Daoy (cell line): ENCODE measurements at regions not wholly inside any gene's neighbourhood (a gene's known extent, or its start where the extent isn't known, plus 50 kb on each side); places are given as distances from the start of the nearest gene placed in this dataset.

Experiments used
- DNase-seq: peaks from one replicate; pipeline ENCODE4 v3.0.0-alpha.2; 2015; ENCODE audit warnings: low read depth

DNA sequence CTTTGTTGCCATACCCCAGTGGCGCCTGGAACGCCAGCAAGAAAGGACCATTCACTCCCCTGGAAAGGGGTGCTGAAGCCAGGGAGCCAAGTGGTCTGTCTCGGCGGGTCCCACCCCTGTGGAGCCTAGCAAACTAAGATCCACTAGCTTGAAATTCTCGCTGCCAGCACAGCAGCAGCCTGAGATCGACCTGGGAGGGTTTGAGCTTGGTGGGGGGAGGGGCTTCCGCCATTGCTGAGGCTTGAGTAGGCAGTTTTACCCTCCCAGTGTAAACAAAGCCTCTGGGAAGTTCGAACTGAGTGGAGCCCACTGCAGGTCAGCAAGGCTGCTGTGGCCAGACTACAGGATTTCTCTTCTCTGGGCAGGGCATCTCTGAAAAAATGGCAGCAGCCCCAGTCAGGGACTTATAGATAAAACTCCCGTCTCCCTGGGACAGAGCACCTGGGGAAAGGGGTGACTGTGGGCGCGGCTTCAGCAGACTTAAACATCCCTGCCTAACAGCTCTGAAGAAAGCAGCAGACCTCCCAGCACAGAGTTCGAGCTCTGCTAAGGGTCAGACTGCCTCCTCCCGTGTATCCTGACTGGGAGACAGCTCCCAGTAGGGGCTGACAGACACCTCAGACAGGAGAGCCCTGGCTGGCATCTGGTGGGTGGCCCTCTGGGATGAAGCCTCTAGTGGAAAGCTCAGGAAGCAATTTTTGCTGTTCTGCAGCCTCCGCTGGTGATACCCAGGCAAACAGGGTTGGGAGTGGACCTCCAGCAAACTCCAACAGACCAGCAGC lies 281.1 kb upstream of the SP4 start:
- DNase-seq, result peak; percentile 65

DNA sequence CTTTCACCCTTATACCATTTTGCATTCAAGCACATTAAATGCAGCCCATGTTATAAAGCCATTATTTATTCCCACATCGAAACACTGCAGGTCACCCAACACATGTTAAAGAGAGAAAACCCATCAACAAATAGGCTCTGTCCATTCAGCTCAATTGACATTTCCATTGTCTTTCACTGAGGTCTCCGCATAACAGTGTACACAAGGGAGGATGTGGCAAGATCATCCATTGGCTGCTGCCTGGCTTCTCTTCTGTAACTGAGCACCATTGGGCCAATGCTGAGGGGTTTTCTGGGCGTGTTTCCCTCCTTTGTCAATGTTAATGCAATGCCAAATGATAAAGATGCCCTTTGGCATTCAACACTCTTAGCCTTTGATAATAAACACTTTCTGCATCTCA lies 278.1 kb upstream of the SP4 start:
- no peak for DNase-seq

DNA sequence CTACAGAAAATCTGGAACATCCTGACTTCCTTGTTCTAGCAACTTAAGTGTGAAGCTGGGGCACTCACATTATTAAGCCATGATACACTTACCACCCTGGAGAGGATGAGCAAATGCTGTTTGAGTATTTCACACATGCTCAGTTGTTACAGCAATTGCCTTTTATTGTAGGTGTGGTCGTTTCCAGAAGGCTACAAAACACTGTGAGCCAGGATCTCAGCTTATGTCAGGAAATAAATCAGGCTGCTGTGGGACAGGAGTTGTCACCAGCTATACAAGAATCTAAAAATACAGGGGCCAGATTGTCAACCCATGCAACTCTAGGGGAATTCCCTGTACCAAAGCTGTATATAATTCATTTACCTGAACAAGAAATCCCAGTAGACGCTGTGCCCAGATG lies 273.3 kb upstream of the SP4 start:
- no peak for DNase-seq

DNA sequence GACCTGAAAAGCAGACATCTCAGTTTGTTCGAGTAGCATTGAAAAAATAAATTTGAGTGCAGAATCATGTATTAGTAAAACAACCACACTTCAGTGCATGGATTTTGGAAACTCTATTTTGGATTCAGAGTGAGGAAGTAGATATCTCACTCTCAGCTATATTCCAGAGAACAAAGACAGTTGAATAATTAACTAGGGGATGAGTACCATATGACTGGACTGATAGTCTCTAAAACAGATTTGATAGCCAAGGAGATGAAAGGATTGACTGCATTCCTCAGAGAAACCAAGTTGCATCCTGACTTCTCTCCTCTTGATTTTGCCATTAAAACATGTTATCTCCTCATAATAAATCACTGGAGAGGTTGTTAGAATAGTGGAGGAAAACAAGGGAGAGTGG lies 268.4 kb upstream of the SP4 start:
- DNase-seq, result no peak

DNA sequence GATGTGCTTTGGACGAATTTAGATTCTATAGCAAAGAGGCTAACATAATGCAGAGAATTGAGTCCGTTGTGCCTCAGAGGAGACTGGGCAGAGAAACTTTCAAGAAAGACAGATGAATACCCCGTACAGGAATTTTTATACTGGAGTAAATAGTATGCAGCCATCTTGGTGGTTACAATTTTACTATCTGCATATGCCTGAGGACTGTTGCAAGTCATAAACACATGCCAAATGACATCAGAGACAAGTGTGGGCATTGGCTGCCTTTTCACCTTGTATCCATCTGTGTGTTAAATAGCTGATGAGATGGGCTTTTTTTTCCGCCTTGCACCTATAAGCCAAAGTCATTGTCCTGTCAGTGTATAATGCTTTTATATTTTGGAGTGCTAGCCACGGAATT lies 267.5 kb upstream of the SP4 start:
- peak; percentile 34 for DNase-seq

DNA sequence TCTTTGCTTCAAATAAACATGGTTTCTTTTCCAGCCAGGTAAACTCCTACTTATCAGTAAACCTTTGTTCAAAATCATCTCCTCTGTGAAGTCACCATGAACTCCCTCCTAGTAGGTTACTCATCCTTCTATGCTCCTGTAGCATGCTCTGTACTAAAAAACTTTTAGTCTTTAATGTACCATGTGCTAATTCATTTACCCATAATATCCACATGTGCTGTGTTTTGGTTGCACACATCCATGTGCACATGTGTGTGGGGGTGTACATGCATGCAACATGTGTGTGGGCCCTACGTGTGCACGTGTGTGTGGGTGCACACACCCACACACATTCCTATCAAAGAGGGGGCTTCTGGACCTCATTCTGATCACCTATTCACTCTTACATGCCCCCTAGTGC lies 259.9 kb upstream of the SP4 start:
- DNase-seq, result no peak

DNA sequence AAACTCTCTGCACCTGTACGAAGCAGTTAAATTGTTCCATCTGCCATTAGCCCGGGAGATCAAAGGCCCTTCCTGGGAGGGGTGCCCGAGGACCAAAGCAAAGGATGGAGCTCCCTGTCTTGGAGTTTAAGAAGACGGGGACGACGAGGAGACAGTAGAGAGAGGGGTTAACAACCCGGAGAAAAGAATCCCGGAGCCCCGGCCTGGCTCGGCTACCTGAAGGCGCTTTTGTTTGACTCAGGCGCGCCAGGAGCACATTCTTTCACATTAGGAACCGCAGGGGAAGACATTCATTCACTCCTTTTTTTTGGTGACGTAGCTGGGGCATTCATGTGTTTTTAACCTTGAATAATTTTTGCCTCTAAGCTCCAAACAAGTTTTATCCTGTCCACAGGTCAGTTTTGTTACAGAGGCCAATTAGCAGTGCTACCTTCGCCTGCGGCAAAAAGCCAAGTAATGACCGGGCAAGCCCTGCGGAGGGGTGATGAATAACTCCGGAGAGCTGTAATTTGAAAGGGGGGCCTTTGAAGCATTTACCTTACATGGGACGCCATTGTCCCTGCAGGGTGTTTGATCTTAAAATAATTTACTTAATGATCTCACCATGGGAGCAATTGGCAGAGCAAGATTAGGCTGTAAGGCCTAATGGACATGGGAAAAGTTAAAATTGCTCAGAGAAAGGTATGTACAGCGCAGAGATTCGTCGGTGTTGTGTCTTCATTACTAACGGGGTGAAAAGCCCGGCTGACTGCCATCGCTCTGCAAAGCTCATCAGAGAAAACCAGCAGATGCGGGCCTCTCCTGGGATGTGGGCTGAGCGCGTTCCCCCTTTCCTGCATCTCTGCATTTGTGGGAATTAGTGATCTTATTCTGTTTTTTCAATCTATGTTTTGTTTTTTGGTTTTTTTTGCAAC lies 258.0 kb upstream of the SP4 start:
- DNase-seq, result peak; percentile 29

DNA sequence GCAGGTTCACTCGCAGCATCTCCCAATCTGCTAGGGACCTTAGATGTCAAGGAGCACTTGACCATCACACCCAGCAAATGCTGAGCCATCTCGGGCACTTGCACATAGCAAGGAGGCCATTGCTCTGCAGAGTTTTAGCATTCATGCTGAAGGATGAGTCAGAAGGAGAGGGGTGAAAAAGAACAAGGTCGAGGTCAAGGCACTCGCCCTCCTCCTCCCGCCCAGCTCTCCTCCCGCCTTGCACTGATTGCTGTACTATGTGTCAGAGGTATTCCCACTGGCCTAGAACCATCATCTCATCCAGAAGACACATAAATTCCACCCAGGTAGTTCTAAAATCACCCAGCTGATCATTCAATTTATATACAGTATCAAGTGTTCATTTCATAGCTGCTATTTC lies 255.1 kb upstream of the SP4 start:
- peak; percentile 14 for DNase-seq

DNA sequence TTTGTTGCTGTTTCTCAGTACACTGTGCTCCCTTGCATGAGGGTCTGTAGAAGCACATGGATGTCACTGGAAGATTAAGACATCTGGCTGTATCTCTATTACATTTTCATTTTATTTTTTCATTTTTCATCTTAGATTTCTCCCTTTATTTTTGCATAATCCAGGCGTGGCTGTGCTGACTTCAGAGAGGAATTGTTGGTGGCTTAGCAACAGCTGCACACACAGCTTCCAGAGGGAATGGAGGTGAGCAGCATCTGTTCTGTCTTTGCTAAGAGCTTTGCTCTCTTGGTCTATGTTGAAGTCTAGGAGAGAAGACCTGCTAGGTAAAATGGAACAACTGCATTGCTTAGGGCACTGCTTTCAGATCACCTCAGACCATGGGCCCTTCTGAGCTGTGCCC lies 254.4 kb upstream of the SP4 start:
- DNase-seq, result no peak

DNA sequence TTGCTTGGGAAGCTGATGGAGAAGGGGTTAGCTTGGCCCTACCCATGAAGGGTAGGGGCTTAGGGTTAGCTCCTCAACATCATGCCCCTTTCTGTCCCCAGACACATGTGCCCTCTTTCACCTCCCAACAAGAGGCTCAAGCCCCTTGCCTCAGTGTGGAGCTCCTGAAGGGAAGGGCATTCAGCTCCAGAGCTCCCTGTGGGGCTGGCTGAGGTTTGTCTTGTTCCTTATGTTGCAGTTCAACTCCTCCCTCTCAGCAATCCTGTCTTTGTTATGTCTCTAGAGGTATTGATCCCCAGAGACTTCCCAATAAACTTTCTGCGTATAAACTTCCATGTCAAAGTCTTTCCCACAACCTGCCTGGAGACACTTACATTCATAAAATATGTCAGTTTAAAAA lies 252.2 kb upstream of the SP4 start:
- DNase-seq, result no peak

DNA sequence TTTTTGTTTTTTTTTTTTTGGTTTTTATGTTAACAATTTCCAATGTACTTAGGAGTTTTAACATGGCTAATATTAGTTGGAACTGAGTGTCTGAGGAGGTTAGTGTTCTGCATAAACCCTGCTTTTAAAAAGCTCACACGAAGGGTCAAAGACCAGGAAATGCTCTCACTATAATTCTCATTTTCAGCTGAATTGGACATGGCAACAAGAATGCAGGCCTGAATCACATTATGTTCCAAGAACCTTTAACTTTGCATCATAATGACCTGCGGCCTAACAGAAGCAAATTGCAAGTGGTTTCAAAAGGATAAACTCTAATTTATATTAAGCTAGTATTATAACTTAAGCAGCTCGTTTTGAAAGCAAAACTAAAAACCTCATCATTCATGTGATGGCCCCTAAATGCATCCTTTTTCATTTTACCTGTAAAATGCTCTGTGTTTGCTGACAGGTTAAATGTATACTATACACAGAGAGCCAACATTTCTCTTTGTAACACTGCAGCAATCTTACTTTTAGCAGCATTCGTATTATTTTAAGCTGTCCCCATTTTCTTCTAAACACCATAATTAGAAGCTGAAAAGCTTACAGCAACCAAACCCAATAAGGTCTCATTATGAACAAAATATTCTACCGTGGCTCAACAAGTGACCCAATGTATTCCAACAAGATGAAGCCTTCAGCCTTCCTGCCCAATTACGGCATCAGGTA lies 242.8 kb upstream of the SP4 start:
- DNase-seq, result no peak

DNA sequence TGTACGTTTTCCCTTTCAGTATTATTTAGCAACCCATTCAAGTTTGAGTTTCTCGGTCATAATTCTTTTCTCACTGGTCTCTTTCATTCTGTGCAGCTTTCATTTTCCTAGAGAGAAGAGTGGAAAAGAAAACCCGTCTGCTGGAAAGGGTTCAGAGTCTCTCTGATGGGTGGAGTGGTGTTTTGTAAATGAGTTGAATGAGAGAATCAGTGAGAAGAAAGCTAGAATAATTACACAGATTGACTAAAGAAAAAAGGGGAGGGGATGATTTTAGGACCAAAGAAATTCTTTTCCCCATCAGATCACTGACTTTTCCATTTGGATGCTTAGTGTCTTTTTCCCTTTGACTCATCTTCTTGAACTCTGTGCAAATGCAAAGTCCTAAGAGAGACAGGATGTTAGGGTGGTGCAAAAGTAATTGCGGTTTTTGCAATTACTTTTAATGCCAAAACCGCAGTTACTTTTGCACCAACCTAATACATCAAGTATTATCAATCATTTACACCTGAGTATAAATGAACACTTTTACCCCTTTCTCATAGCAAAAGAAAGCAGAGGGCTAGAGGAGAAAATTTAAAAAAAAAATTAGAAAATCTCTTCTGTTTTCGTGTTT lies 242.1 kb upstream of the SP4 start:
- no peak for DNase-seq

DNA sequence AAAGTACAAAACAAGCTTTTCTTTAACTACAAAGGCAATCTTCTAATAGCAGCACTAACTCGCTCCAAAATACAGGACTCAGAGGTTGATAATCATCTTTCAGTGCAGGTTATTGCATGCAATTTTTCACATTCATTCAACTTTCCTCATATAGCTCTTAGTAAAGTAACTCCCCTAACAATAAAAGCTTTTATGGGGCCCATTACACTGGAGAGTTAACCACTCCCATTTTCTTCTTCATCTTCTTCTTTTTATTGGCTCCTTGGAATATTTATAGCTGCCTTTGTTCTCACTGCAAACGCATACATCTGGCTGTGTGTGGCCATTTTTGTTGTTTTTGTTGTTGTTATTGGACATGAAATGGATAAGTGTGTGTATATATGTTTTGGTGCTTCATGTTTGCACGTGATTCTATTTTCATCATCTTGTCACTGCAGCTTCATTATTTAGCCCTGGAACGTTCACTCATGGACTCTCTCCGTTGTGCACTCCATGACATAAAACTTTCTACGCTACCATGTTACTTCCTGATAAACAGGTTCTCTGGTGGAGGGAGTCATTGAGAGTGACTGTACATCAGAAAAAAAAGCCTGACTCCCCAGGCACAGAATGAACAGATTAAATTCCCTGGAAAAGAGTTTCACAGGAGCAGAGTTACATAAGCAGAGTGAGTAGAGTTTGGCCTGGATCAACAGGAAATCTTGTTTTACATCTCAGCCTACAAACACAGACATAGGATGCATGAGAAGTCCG lies 236.4 kb upstream of the SP4 start:
- DNase-seq, result no peak

DNA sequence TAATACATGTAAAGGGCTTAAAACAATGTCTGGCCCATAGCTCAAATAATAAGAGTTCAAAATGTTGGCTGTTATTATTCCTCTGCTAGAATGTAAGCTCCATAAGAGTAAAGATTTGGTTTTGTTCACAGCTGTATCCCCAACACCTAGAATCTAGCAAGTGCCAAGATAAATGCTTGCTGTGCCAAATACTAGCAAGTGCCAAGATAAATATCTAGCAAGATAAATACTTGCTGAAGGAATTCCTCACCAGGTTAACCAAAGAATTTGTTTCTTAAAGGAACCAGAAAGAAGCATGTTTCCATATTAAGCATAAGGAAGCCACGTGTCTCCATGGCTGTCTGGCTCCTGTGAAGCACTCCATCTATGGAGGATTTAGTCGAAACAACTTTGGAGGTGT lies 235.2 kb upstream of the SP4 start:
- DNase-seq, result peak; percentile 26

DNA sequence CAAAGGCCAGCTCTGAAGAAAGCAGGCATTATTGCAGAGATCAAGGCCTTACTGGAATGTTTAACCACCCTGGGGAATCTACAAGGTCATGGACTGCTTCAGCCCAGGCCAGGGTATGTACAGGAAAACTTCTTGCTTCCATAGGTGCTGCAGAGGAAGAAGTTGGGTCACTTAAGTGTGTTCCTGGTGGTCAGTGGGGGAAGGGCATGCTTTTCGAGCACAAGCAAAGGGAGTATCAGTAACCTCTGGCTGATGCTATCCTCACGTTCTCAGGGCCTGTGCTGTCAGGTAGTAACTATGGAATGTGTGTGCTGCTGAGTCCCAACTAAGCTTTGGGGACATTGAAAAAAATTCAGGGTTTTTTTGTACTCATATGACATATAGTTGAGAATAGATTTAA lies 234.0 kb upstream of the SP4 start:
- no peak for DNase-seq

DNA sequence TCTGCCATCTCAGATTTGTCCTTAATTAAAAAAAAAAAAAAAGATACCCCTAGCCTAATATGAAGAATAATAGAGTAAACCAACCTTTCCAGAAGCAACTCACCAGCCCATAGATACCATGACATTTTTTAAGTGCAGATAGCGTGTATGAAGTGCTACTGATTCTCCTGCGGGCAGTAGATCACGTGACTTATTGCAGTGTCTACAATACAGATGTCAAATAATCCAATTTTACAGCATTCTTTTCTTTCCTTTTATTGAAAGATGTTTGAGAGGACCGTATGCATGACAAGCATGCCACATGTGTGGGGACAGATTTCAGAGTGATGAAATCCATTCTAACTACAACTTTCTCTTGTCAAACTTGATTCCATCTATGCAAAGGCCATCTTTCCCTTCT lies 232.9 kb upstream of the SP4 start:
- DNase-seq, result no peak

DNA sequence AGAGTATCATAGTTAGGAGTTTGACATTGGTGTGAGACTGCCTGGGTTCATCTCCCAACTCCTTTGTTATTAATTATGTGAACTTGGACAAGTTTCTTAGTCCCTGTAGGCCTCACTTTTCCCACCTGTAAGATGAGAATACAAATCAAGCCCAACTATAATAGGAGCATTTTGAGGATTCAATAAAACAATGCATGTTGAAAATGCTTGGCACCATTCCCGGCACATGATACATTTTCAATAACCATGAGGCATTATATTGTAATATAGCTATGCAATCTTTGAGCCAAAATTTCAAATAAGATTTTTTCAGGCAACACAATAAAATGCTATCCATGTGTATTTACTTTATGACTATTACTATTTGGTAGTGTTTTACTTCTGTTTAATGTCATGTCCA lies 229.0 kb upstream of the SP4 start:
- DNase-seq, result no peak

DNA sequence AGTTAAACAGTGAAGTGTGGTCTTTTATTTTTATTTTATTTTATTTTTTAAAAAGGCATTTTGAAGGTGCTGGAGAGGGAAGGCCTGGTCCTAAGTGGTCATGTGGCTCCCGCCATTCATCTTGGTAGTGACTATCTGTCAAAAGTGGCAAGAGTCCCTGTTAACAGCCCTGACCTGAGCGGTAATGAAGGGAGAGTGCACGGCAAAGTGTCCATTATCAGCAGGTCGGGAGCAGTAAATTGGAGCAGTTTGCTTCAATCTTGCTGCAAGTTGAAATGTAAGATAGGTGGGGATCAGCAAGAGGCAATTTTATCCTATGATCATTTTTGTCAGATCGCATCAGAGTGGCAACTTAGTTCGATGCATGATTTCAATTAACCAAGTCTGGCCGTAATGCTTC lies 227.4 kb upstream of the SP4 start:
- DNase-seq, result no peak

DNA sequence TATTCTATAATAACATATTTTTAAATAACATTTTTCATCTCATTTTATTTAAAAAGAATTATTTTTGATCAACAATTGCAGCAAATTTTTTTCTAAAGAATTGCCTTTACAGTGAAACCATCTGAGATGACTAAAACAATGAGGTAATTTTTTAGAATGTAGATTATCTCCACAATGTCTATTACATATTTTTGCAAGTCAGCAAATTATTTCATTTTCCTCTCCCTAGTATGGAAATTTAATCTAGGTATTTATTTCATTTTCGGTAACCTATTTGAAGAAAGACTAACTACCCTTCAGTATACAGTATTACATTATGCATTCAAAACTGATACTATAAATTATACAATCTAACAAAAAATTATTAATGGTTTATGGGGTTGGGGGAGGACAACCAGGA lies 213.2 kb upstream of the SP4 start:
- DNase-seq, result no peak

DNA sequence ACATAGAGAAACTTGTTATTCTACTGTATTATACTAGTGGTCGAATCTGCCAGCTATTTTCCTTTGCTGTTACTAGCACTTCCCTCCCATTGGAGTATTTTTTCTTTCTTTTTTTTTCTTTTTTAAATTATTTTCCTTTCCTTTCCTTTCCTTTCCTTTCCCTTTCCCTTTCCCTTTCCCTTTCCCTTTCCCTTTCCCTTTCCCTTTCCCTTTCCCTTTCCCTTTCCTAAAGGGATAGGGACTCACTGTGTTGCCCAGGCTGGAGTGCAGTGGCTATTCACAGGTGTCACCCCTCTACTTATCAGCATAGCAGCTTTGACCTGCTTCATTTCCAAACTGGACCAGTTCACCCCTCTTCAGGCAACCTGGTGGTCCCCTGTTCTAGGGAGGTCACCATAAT lies 212.6 kb upstream of the SP4 start:
- DNase-seq, result no peak

DNA sequence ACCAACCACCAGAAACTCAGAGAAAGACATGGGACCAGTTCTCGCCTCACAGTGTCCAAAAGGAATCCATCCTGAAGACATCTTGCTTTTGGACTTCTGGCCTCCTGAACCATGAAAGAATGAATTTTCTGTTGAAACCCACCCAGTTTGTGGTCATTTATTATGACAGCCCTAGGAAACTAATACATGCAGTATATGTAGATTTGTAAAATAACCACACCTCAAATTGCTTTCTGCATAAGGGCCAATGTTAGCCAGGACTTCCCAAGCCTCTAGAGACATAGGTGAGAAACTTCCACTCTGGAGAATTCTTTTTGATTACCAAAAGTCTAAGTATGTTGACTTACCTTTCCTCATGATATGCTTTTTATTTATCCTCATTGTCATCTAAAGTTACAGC lies 210.5 kb upstream of the SP4 start:
- DNase-seq, result no peak

DNA sequence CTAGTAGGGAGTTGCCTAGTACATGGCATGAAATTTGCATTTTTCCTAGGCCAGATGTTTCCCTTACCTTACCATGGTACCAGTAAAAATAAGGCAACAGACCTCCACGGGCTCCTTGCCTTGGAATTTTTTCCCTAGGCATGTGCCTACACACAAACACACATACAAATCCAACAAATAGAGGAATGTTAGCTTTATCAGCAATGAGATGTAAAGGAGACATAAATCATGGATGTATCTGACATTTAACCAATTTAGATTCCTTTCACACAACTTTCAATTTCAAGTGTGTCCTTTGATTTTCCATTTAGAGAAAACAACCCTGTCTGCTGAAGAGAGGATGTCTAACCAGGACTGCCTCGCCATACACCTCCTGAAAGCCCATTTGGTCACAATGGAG lies 209.7 kb upstream of the SP4 start:
- no peak for DNase-seq
